HEK293T (cell line): ENCODE measurements at regions not wholly inside any gene's neighbourhood (a gene's known extent, or its start where the extent isn't known, plus 50 kb on each side); places are given as distances from the start of the nearest gene placed in this dataset.
"Not testable (repeated sequence)": the region's sequence is repeated elsewhere in the genome, so short reads cannot be mapped to it uniquely, and the experiment has no call there.

ENCODE experiments used
- CTCF ChIA-PET: fragments of 350-600 bp; formaldehyde crosslinking; extraction: SDS; loops from one replicate; lab custom pipeline; 2021; ENCODE audit warnings: antibody characterized with exemption, inconsistent platforms; lab: Yijun Ruan, JAX
- POLR2A ChIA-PET: fragments of 350-600 bp; formaldehyde crosslinking; extraction: SDS; loops from one replicate; lab custom pipeline; 2020; ENCODE audit warnings: antibody characterized with exemption, inconsistent platforms; lab: Yijun Ruan, JAX
- DNase-seq: peaks from one replicate; pipeline ENCODE4 v3.0.0; 2012; ENCODE audit warnings: mixed read lengths; ENCODE audit errors: extremely low spot score
- ARNT ChIP-seq: fragments of 450-650 bp; IDR thresholded peaks from 2 replicates; pipeline ENCODE4 v1.6.1; 2017; ENCODE audit warnings: mild to moderate bottlenecking
- BHLHE40 ChIP-seq: fragments of 450-650 bp; IDR thresholded peaks from 2 replicates; pipeline ENCODE4 v1.6.1; 2016; ENCODE audit warnings: mild to moderate bottlenecking, moderate library complexity, borderline replicate concordance
- CTBP1 ChIP-seq: fragments of 450-650 bp; IDR thresholded peaks from 2 replicates; pipeline ENCODE4 v1.6.1; 2016; ENCODE audit warnings: borderline replicate concordance
- ELF4 ChIP-seq: fragments of 450-650 bp; IDR thresholded peaks from 2 replicates; pipeline ENCODE4 v1.6.1; 2017; ENCODE audit warnings: antibody characterized with exemption
- FOXA1 ChIP-seq: fragments of 450-650 bp; IDR thresholded peaks from 2 replicates; pipeline ENCODE4 v1.6.1; 2016; ENCODE audit warnings: mild to moderate bottlenecking
- FOXK2 ChIP-seq: fragments of 450-650 bp; IDR thresholded peaks from 2 replicates; pipeline ENCODE4 v1.6.1; 2016; ENCODE audit warnings: mild to moderate bottlenecking
- FOXM1 ChIP-seq: fragments of 450-650 bp; IDR thresholded peaks from 2 replicates; pipeline ENCODE4 v1.6.1; 2017; ENCODE audit warnings: mild to moderate bottlenecking, borderline replicate concordance
- HDGF ChIP-seq: fragments of 450-650 bp; IDR thresholded peaks from 2 replicates; pipeline ENCODE4 v1.6.1; 2017; ENCODE audit warnings: antibody characterized with exemption, borderline replicate concordance
- L3MBTL2 ChIP-seq: fragments of 450-650 bp; conservative IDR thresholded peaks from 2 replicates; pipeline ENCODE4 v1.6.1; 2016; ENCODE audit warnings: mild to moderate bottlenecking
- LEF1 ChIP-seq: fragments of 450-650 bp; IDR thresholded peaks from 2 replicates; pipeline ENCODE4 v1.6.1; 2017; ENCODE audit warnings: mild to moderate bottlenecking, borderline replicate concordance
- NFRKB ChIP-seq: fragments of 450-650 bp; IDR thresholded peaks from 2 replicates; pipeline ENCODE4 v1.6.1; 2016; ENCODE audit warnings: mild to moderate bottlenecking, moderate library complexity
- PKNOX1 ChIP-seq: fragments of 450-650 bp; IDR thresholded peaks from 2 replicates; pipeline ENCODE4 v1.6.1; 2016
- SP1 ChIP-seq: fragments of 450-650 bp; IDR thresholded peaks from 2 replicates; pipeline ENCODE4 v1.6.1; 2017
- SUZ12 ChIP-seq: fragments of 450-650 bp; IDR thresholded peaks from 2 replicates; pipeline ENCODE4 v1.6.1; 2016; ENCODE audit warnings: mild to moderate bottlenecking
- TARDBP ChIP-seq: fragments of 450-650 bp; IDR thresholded peaks from 2 replicates; pipeline ENCODE4 v1.6.1; 2016
- ZNF384 ChIP-seq: fragments of 450-650 bp; IDR thresholded peaks from 2 replicates; pipeline ENCODE4 v1.6.1; 2016

- CTCF ChIA-PET, result no interaction called here
- POLR2A ChIA-PET, result no interaction called here
- TF ChIP-seq HDGF, result no peak
- DNase-seq, result no peak
Measured at GRCh38 chr2:107511970-107512789, 314.5 kb upstream of the RGPD4 start.

- POLR2A ChIA-PET, result no interaction called here
- CTCF ChIA-PET, result no interaction called here
- TF ChIP-seq BHLHE40 (no peak), ARNT (no peak), FOXK2 (no peak), NFRKB (no peak)
- DNase-seq, result no peak
Measured at GRCh38 chr2:107525406-107525805, 301.3 kb upstream of the RGPD4 start.

- CTCF ChIA-PET, result no interaction called here
- POLR2A ChIA-PET, result no interaction called here
- TF ChIP-seq CTBP1 (no peak), BHLHE40 (no peak), SUZ12 (no peak), TARDBP (no peak), HDGF (no peak), ARNT (no peak), LEF1 (no peak), FOXK2 (no peak), SP1 (no peak), ELF4 (no peak), NFRKB (no peak), PKNOX1 (no peak), ZNF384 (no peak), FOXA1 (no peak), L3MBTL2 (no peak), FOXM1 (no peak)
- DNase-seq, result no peak
Measured at GRCh38 chr2:107529146-107529545, 297.5 kb upstream of the RGPD4 start.

GRCh38 chr2:107530046-107530445, 296.6 kb upstream of the RGPD4 start:
- TF ChIP-seq ARNT (no peak), SP1 (no peak), CTBP1 (no peak), LEF1 (no peak), PKNOX1 (no peak), TARDBP (no peak), SUZ12 (no peak), ZNF384 (no peak), ELF4 (no peak), NFRKB (no peak)
- DNase-seq, result no peak
- CTCF ChIA-PET, result no interaction called here
- POLR2A ChIA-PET, result no interaction called here

- POLR2A ChIA-PET, result no interaction called here
- TF ChIP-seq ZNF384 (no peak), ARNT (no peak), LEF1 (no peak), SP1 (no peak), ELF4 (no peak), SUZ12 (no peak), TARDBP (no peak), FOXK2 (no peak), BHLHE40 (no peak), CTBP1 (no peak), HDGF (no peak), FOXA1 (no peak), FOXM1 (no peak)
- CTCF ChIA-PET, result no interaction called here
- DNase-seq, result no peak
Measured at GRCh38 chr2:107534926-107535325, 291.8 kb upstream of the RGPD4 start.

GRCh38 chr2:107535905-107536689, 290.6 kb upstream of the RGPD4 start:
- POLR2A ChIA-PET, DNase-seq, CTCF ChIA-PET: not testable (repeated sequence)

- ChIA-PET POLR2A (no interaction called here), CTCF (no interaction called here)
- DNase-seq, result no peak
- TF ChIP-seq LEF1 (no peak), FOXA1 (no peak), ELF4 (no peak), BHLHE40 (no peak), SUZ12 (no peak), ZNF384 (no peak), L3MBTL2 (no peak), NFRKB (no peak), FOXK2 (no peak), PKNOX1 (no peak), TARDBP (no peak), ARNT (no peak), HDGF (no peak), FOXM1 (no peak), CTBP1 (no peak), SP1 (no peak)
Measured at GRCh38 chr2:107542314-107542740, 284.4 kb upstream of the RGPD4 start.
